ENCODE measurements at regions not wholly inside any gene's neighbourhood (a gene's known extent, or its start where the extent isn't known, plus 50 kb on each side); places are given as distances from the start of the nearest gene placed in this dataset.

DNA sequence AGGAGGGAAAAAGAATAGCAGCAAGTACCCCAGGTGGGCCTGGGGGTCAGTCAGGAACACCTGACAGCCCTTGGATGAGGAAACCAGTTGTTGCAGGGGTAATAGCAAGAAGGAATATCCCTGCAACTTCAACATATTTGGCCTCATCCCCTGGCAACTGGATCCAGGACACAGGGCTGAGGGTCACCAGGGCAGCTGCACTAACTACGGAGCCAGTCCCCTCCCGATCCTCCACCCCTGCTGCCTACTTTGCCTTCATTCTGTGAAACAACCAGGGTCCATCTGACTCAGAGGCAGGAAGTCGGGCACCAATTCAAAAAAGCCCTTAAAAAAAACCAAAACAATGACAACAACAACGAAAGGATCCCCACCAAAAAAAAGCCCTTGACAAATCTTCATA is 52.9 kb downstream of the FRMPD3 start:
- DNase-seq (ENCODE audit: low read depth in 3 of 3, low spot score in 2 of 3) = no peak

DNA sequence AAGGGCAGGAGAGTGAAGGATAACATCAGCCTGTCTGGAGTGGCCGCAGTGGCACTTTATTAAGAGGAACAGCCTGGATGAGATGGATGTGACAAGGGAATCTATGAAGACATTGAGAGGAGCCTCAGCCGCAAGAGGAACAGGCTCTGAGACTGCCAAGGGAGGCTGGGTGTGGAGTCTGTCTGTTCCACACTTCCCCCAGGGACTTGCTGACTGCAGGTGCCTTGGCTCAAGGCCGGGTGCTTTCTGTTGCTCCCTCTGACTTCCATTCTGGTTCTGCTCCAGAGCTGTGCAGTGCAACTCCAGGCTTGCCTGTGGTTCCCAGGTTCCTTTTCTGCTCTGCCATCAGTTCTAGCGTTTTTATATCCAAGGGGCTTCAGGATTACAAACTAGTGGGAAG is 54.6 kb downstream of the FRMPD3 start:
- DNase-seq (ENCODE audit: low read depth in 3 of 3, low spot score in 2 of 3) = no peak

DNA sequence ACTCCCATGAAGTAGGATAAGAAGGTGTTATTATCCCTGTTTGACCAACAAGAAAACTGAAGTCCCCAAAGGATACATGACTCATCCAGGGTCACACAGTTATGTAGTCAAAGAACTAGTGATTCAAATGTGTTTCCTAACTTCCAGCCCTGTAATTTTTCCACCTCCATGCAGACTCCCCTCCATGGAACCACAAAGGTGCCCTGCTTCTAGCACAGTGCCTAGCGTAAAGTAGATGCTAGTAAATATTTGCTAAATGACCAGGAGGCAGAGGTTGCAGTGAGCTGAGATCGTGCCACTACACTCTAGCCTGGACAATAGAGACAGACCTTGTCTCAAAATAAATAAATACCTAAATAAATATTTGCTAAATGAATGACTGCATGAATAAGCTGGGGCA is 55.8 kb downstream of the FRMPD3 start:
- no peak for DNase-seq (ENCODE audit: low read depth in 3 of 3, low spot score in 2 of 3)

DNA sequence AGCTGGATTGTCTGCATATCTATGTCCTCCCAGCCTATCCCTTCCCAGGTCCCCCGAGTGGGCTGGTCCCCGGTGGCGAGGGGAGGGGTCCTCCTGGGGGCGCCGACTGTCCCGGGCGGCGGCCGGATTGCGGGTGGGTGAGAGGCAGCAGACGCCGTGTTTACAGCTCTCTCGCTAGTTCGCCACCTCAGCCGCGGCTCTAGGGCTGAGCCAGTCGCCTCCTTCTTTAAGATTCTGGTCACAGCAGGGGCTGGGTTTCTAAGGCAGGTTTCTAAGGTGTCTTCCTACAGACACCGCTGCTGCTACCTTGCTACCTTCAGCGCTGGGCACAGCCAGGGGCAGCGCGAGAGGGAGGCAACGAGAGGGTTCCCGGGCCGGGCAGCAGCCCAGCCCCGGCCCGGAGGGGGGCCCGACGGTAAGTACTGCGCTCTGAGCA is 57.2 kb downstream of the FRMPD3 start:
- DNase-seq (ENCODE audit: low read depth in 3 of 3, low spot score in 2 of 3) = no peak

DNA sequence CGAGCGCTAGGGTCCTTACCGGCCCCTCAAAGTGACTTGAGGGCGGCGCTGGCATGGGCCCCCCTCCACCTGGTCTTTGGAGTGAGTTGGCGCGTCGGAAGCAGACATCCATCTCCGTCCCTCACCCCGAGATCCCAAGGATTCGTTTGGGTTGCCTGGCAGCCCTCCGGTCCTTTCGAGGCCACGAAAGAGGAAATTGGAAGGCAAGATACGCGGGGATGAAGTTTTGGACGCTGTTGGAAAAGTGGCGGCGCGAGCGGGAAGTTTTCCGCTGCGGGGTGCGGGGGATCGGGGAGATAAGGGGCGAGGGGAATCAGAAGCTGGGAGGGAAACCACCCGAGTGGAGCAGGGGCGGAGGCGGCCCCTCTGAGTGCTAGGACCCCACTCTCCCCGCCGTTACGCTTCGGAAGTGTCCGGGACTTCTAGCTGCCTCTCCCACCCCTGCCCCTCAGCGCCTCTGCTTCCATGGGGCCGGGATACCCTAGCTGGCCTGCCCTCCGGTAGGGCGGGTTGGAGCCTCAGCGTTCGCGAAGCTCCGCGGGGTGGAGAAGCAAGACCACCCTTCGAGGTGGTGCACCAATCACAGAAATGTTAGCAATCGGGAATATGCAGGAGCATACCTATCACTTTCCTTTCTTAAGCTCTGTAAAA is 57.8 kb downstream of the FRMPD3 start:
- DNase-seq (ENCODE audit: low read depth in 3 of 3, low spot score in 2 of 3) = no peak

DNA sequence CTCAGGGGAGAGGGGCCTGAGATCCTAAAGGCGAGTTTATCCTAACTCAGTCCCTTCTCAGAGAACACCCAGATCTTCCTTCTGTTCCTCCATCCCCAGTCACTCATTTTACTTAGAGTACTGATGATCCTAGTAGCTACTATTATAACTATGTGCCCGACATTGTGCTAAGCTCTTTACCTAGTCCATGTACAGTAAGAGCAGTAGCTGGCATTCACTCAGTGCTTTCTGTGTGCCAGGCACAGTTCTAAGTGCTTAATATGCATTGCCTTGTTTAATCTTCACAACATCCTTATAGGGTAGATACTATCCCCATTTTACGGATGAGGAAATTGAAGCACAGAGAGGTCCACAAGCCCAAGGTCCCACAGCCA is 58.3 kb downstream of the FRMPD3 start:
- no peak for DNase-seq (ENCODE audit: low read depth in 3 of 3, low spot score in 2 of 3)

DNA sequence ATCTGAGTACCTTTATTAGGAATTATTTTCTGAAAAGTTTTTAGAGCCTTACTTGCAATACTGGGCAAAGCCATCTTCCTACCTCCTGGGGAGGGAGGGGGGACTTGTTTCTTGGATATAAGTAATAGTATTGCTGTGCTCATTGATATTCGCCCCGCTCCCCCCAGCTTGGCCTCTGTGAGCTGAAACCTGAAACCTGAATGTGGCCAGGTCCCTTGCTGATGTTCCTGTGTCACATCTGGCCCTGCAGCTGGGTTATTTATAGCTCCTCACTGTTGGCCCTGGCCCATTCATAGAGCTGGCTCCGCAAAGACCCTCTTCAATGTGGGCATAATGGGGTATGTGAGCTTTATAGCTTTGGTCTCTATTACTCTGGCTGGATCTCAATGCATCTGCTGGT is 59.5 kb downstream of the FRMPD3 start:
- DNase-seq (ENCODE audit: low read depth in 3 of 3, low spot score in 2 of 3) = no peak

DNA sequence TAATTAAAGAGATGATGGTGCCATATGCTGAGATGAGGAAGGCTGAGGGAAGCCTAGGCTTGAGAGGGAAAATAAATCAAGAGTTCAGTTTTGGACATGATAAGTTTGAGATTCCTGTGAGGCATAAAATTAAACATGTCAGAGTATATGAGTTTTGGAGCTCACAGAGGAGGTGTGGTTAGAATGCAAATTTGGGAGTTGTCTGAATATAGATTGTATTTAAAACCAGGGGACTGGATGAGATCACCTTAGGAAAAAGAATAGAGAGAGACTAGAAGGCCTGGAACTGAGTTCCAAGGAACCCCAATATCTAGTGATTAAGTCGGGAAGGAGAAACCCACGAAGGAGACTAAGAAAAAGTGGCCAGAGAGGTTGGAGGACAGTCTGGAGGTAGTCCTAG is 65.5 kb downstream of the FRMPD3 start:
- DNase-seq (ENCODE audit: low read depth in 3 of 3, low spot score in 2 of 3) = no peak

DNA sequence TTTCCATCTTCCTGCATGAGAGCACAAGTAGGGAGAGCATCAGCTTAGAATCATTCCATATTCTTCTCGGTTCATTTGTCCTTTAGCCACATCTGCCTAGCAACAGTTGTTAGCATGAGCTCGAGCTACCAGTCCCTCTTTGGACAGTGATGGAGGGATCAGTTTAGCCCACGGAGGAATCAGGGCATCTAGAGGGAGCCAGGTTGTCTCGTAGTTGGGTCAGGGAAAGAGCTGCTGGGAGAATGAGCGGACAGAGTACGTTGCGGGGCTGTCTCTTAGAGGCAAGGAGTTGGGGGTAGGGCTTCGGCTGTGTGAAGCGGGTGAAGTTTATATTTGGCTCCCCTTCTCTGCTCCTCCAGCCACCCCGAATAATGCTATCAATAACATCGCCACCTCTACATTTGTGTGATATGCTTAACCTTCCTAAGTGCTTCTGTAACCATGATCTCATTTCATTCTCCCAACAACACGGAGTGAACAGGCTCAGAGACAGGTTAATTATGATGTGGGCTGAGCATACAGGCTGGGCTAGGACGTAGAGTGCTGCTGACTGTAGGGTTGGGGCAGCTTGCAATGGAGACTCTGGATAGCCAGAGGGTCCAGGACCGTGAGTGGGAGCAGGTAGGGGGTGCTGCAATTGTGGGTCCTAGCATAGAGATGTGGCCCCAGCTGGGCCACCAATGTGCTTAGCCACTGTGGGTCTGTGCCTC is 72.6 kb downstream of the FRMPD3 start:
- no peak for DNase-seq (ENCODE audit: low read depth in 3 of 3, low spot score in 2 of 3)

DNA sequence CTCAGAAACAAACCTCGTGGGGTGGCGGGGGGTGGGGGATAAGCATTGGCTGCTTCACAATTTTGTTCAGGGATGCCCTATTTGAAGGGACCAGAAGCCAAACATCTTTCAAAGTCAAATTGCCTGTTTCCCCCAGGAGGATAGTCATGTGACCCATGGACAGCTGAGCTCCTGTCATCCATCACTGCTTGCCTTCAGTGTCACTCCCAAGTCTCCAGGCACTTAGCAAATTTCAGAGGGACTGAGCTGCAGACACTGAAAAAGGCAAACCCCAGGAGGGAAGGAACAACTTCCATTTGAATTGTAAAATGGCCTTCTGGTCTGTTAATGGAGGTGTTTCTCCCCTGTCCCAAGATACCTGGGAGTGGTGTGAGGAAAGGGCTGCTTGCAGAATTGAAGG is 73.4 kb downstream of the FRMPD3 start:
- no peak for DNase-seq (ENCODE audit: low read depth in 3 of 3, low spot score in 2 of 3)

DNA sequence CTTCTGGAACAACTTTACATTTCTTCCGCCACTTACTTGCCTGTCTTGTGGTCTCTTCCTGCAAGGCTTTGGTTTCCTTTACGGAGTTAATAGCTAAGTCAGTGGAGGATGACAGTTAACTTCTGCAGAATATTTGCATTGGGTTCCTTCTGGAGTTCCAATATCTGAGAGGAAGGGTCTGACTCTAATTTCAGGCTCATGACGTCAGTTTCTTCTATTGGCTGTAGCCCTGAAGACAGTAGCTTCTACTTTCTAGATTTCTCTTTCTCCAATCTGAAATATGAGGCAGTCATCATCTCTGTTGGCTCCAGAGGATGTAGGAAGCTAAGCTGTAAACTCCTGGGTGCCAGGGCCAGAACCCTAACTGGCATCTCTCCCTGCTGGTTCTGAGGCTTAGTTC is 76.7 kb downstream of the FRMPD3 start:
- no peak for DNase-seq (ENCODE audit: low read depth in 3 of 3, low spot score in 2 of 3)

DNA sequence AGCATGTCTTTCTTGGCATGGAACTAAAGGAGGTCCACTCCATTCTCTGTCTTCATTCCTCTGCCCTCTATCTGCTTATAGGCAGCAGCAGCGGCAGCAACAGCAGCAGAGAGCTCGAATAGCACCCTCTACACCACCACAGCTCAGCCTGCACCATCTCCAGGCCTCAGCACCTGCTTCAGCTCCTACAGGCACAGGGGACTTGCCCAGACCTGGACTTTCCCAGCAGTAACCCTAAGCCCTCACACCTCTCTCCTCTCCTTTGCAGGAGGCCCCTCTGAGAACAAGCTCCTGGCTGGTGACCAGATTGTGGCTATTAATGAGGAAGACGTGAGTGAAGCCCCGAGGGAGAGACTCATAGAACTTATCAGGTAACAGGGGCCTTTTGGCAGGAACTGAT is 80.7 kb downstream of the FRMPD3 start:
- no peak for DNase-seq (ENCODE audit: low read depth in 3 of 3, low spot score in 2 of 3)

DNA sequence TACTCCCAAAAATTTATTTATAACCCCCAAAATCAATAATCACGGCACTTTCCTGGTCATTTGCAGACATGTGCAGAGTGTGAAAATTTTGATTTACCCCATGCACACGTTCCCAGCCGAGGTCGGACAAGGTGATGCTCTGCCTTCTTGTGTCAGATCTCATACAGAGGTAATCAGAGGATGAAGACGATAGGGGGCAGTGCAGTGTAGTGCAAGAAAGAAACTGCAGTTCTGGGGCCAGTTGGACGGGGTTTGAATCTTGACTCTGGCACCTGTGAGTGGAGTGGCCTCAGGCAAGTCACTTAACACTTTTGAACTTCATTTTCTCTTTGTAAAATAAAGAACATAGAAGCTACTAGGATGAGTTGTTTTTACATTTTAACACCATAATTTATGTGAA is 88.4 kb downstream of the FRMPD3 start:
- DNase-seq (ENCODE audit: low read depth in 3 of 3, low spot score in 2 of 3) = no peak

DNA sequence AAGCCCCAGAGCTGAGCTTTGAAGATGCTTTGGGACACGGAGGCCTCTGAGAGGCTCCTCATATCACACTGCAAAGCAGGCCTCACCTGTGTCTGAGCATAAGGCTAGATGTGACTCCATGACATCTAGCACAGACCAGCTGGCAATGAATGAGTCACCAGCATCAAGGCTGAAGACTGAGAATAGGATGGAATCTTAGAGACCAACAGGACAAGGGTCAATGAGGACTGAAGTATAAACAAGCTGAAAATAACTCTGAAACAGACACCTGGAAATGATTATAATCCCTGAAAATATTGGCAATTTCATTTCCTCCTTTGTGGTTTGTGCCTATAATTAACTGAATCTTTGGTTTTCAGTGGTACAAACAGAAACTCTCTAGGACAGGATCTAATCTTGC is 87.1 kb upstream of the PRPS1 start:
- DNase-seq (ENCODE audit: low read depth in 3 of 3, low spot score in 2 of 3) = no peak

DNA sequence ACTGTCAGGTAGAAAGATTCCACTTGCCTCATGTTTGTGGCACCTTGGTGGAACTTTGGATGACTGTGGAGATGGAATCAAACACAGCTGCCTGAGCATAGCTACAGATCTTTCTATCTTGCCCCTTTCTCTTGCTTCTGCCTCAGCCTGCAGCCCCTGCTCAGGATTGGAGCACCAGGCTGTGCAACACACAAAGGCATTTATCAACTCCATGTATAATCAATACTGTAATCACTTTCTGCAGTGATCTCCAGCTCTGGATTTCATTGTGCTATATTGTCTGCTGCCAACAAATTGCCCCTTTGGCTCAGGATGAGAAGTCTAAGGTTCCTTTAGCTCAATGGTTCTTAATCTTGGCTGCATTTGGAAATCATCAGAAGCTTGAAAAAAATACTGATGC is 86.3 kb upstream of the PRPS1 start:
- no peak for DNase-seq (ENCODE audit: low read depth in 3 of 3, low spot score in 2 of 3)

DNA sequence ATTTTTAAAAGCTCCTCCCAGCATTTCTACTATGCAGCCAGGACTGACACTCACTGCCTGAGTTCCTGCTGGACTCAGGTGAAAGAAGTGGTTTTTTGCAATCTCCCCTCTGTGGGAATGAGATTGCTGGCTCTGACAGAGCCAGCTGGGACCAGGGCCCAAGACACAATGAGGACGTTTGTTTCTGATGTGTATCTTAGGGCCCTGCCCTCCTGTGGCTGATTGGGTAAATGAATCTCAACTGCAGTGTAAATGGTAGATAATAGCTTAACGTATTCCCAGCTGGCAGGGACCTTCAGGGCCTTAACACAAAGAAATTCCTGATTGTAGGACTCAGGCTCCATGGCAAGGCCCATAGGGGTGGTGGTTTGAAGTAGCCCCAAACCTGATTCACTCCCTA is 85.8 kb upstream of the PRPS1 start:
- no peak for DNase-seq (ENCODE audit: low read depth in 3 of 3, low spot score in 2 of 3)

DNA sequence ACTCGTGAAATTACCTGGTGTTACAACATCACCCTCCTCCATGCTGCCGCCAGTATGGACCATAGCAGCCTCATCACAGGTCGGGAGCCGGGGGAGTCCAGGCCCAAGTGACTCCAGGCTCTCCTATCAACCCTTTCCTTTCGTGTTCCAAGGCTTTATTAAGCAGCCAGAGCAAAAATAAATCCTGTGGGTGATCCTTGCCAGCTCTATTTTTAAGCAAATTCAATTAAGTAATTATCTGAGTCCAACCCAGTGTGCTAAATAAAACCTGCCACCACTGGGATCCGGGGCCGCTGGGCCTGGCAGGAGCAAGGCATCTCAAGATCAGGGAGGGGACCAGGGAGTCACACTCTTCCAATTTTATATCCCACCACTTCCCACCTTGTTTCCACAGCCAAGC is 80.7 kb upstream of the PRPS1 start:
- DNase-seq (ENCODE audit: low read depth in 3 of 3, low spot score in 2 of 3) = no peak

DNA sequence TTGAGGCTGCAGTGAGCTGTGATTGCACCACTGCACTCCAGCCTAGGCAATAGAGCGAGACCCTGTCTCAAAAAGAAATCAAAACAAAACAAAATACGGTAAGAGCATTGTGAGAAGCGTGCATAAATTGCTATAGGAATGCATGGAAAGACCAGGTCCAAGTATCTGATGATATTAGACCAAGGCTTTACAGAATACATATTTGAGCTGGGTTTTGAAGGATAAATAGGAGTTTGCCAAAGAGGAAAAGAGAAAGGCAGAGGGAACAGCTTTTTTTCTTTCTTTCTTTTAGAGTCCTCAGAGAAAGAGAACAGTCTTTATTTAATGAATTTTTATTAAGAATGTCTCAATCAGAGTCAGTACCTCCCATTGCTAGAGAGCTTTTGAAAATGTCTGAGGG is 79.5 kb upstream of the PRPS1 start:
- no peak for DNase-seq (ENCODE audit: low read depth in 3 of 3, low spot score in 2 of 3)

DNA sequence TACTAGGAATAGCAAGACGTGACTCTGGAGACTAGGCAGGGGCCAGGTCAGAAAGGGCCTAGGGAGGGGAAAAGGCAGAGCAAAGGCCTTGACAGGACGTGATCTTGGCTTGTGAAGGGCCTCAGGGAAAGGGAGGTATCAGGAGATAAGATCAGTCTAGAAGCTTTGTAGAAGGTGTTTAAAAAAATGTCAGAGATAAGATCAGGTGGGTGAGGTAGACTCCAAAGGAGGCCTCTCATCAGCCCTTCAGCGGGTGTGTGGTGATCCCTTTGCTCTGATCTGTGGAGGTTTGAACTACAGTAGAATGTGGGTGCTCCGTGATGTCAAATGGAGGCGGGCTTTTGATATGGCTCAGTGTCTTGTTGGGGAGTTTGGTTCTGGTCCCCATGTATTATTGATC is 78.8 kb upstream of the PRPS1 start:
- DNase-seq (ENCODE audit: low read depth in 3 of 3, low spot score in 2 of 3) = no peak

DNA sequence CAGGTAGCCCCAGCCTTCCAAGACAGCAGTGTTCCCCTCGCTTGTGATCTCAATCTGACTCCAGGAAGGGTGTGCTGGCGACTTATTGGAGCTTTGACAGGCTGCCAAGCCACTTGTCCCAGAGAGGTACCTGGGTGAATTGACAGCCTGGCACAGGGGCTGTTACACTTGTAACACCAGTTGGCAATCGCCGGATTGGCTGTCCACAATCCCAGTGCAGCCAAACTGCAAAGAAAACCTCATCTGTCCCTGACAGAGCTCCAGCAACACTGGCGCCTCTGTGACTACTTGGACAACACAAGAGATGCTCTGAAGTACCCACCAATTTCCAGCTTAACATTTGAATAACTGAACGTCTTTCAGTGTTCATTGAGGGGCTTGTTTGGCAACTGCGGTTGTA is 76.8 kb upstream of the PRPS1 start:
- no peak for DNase-seq (ENCODE audit: low read depth in 3 of 3, low spot score in 2 of 3)

DNA sequence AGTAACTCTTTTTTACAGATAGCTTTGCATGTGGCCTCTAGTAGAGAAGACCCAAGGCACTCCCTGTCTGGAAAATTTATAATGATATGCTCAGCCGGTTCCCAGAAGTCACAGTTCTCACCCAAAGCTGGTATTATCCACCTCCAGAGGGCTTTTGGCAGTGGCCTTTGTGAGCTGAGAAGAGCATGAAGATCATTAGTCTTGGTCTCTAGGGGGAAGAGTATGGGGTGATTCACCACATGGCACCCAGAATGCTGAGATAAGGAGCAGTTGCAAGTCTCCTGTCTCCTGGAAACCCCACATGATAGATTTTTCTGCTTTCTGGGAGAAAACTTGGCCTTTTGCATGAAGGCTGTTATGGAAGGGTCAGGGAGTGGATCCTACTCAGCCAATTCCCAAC is 75.4 kb upstream of the PRPS1 start:
- no peak for DNase-seq (ENCODE audit: low read depth in 3 of 3, low spot score in 2 of 3)

DNA sequence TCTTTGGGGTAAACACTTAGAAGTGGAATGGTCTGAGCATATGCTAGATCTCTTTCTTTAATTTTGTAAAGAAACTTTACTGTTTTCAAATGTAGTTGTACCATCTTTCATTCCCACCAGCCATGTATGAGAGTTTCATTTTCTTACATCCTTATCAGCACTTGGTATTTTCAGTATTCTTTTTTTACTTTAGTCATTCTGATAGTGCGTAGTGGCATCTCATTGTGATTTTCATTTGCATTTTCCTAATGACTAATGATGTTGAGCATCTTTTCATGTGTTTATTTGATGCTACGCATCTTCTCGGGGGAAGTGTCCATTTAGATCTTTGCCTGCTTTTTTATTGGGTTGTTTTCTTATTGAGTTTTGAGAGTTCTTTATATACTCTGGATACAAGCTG is 71.3 kb upstream of the PRPS1 start:
- DNase-seq (ENCODE audit: low read depth in 3 of 3, low spot score in 2 of 3) = no peak

DNA sequence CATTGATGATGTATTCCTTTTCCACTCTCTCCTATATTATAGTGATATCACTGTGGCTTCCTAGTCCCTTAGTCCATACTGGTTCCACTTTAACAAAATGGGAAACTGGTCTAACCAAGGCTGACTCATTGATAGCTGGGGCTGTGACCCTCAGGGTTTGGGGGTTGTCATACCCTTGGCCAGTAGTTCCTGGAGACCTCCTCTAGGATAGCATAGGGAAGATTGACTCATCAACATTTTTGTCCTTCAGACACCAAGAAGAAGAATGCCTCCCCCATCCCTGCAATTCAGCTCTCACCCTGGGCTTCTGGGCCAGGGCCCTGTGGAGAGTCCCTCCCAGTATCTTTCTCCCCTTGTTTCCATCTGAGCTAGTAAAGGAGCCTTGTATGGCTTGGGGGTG is 68.8 kb upstream of the PRPS1 start:
- no peak for DNase-seq (ENCODE audit: low read depth in 3 of 3, low spot score in 2 of 3)
